Kidney epithelial cell (primary cell): ENCODE measurements at regions not wholly inside any gene's neighbourhood (a gene's known extent, or its start where the extent isn't known, plus 50 kb on each side); places are given as distances from the start of the nearest gene placed in this dataset.

Source experiments
- DNase-seq: peaks from one replicate; pipeline ENCODE4 v3.0.0-alpha.2; 2010; ENCODE audit warnings: low read depth
- H3K27me3 ChIP-seq: 2 replicates; pipeline ENCODE4 v1.6.0; 2011; ENCODE audit warnings: low read length; ENCODE audit not compliant: control insufficient read depth, insufficient read depth
- H3K36me3 ChIP-seq: 2 replicates; pipeline ENCODE4 v1.5.1; 2011; ENCODE audit warnings: low read length; ENCODE audit not compliant: control insufficient read depth, insufficient read depth
- H3K4me3 ChIP-seq: 2 replicates; pipeline ENCODE4 v1.5.1; 2011; ENCODE audit warnings: low read depth, mild to moderate bottlenecking, control low read depth, low read length
- TF ChIP-seq, protein P1 (sequence below): IDR thresholded peaks from 2 replicates; pipeline ENCODE4 v1.5.1; 2011; ENCODE audit warnings: mild to moderate bottlenecking, moderate library complexity, low read length, control low read depth, inconsistent platforms; ENCODE audit not compliant: insufficient read depth, poor library complexity, severe bottlenecking

DNA sequence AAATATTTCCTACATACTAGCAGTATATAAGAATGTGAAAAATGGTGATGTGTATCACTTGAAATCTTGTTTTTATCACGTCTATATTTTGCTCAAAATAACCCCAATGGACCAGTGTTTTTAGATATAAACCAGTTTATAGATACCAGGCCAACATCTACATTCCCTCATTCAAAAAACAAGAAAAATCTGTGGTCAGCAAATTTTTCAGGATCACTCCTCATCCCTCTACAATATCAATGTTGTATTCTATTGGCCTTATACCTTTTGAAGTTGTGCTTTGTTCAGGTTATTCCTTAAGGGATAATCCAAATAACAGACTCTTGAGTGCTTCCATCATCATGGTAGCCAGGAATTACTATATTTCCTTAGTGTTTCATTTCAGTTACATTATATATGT is 332.9 kb upstream of the ARRDC4 start:
- no peaks in the 10 kb centered on the region for H3K27me3 ChIP-seq
- DNase-seq: no peak
- no peaks in the 10 kb centered on the region for H3K36me3 ChIP-seq
- TF ChIP-seq, protein P1, sequence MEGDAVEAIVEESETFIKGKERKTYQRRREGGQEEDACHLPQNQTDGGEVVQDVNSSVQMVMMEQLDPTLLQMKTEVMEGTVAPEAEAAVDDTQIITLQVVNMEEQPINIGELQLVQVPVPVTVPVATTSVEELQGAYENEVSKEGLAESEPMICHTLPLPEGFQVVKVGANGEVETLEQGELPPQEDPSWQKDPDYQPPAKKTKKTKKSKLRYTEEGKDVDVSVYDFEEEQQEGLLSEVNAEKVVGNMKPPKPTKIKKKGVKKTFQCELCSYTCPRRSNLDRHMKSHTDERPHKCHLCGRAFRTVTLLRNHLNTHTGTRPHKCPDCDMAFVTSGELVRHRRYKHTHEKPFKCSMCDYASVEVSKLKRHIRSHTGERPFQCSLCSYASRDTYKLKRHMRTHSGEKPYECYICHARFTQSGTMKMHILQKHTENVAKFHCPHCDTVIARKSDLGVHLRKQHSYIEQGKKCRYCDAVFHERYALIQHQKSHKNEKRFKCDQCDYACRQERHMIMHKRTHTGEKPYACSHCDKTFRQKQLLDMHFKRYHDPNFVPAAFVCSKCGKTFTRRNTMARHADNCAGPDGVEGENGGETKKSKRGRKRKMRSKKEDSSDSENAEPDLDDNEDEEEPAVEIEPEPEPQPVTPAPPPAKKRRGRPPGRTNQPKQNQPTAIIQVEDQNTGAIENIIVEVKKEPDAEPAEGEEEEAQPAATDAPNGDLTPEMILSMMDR: no peak
- H3K4me3 ChIP-seq: no peak overlapping the region

DNA sequence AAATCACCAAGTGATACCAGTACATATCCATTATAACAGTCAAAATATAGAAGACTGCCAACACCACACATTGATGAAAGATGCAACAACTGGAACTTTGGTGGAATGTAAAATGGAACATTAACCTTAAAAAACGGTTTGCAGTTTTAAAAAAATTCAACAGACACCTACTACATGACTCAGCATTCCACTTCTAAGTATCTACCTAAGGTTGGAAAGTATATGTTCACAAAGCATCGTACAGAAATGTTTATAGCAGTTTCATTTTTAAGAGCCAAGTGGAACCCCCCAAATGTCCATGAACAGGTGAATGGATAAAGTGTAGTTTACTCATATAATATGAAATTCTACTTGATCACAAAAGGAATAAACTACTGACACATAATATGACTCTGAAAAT is 314.7 kb upstream of the ARRDC4 start:
- no peaks in the 10 kb centered on the region for H3K27me3 ChIP-seq
- DNase-seq: no peak

DNA sequence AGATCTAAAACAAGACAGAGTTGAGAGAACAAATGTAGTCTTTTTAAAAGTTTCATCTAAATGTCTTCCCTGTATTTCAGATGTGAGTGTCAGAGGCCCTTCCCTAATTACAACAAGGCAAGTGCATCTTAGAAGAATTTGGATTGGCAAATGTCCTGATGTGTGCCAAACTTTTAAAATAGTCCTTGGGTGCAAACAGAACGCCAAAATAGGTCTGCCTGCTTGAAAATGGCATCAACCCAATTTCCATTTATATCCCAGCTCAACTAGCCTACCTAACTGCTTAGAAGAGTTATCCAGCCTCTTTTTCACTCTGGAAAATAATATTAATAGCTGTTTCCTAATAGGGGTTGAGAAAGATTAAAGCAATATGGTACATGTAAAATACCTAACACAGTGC is 311.8 kb upstream of the ARRDC4 start:
- Histone ChIP-seq H3K36me3 (no peaks in the 10 kb centered on the region), H3K4me3 (no peak overlapping the region), H3K27me3 (peaks cover 2% of the 10 kb centered on the region)
- TF ChIP-seq, protein P1: no peak
- DNase-seq: no peak

More for the DNA sequence above, 314.7 kb upstream of the ARRDC4 start:
- Histone ChIP-seq H3K36me3 (no peaks in the 10 kb centered on the region), H3K4me3 (no peak overlapping the region)
- TF ChIP-seq, protein P1: no peak

DNA sequence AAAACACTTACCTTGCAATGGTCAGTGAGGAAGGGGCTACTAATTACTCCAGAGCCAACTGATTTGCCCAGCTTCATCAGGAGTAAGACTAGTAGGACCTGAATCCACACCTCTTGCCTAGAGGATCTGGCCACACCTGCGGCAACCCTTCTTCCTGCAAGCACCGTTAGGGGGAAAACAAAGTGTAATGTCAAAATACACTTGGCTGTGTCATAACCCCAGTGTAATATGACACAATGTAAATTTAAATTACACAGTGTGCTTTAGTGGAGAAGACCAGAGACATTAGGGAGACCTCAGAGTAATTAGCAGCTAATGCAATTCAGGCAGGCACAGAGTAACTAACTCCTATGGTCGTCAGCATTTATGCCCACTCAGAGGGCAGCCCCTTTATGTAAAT is 308.5 kb upstream of the ARRDC4 start:
- DNase-seq: no peak
- H3K27me3 ChIP-seq: peaks cover 2% of the 10 kb centered on the region

DNA sequence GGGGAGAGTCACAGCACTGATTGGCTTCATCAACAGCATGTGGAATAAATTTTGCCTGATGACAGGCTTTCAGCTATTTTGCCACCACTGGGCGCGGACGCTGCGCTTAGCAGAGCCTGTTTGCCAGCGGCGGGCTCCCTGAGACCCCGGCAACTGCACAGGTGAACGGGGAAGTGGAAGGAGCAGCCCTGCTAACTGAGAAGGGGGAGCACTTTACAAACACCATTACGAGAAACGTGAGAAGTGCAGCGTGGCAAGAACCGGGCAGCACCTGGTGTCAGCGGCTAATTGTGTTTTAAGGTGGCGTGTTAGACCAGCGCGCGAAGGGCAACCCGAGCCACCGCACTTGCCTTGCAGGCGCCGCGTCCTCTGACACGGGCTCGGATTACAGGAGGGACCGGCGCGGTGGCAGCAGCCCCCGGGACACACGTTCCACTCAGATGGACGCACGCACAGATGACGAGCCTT is 307.8 kb upstream of the ARRDC4 start:
- TF ChIP-seq, protein P1: no peak
- no peaks in the 10 kb centered on the region for H3K36me3 ChIP-seq
- peaks cover 2% of the 10 kb centered on the region for H3K27me3 ChIP-seq
- H3K4me3 ChIP-seq: peak overlapping the region; percentile 23
- no peak for DNase-seq

More for the DNA sequence above, 308.5 kb upstream of the ARRDC4 start:
- no peaks in the 10 kb centered on the region for H3K36me3 ChIP-seq
- no peak overlapping the region for H3K4me3 ChIP-seq
- TF ChIP-seq, protein P1: no peak

DNA sequence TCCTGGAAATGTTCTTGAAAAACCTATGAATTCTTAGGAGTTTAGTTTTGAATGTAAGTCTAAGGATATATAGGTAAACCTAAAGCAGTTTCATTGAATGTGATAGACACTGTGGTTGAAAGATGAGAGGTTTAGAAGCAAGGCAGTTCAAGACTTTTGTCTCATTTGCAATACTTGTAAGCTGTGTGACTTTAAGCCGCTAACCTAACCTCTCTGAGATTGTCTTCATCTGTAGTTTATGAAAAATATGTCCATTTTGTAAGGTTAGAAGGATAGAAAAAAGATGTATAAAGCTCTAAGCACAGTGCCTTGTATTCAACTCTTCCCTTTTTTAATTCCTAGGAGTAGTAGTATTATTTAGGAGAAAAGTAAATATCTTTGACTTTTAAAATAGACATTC is 306.6 kb upstream of the ARRDC4 start:
- H3K4me3 ChIP-seq: no peak overlapping the region
- H3K36me3 ChIP-seq: no peaks in the 10 kb centered on the region
- TF ChIP-seq, protein P1: no peak
- H3K27me3 ChIP-seq: peaks cover 2% of the 10 kb centered on the region
- no peak for DNase-seq
